Adrenal gland (tissue), 9 donors: ENCODE measurements at regions not wholly inside any gene's neighbourhood (a gene's known extent, or its start where the extent isn't known, plus 50 kb on each side); places are given as distances from the start of the nearest gene placed in this dataset.

Experiments
- DNase-seq, 7 donors: peaks; one replicate each; pipeline ENCODE4 v3.0.0-alpha.2; 2019 to 2020
- H3K27ac ChIP-seq, 5 donors: fragments of 200-600 bp; sonication (generic) in 4 of 5; 1 replicate in 3 of 5; 2 replicates in 2 of 5; pipeline versions ENCODE4 v1.5.1 to v1.8.0; 2016 to 2020; ENCODE audit warnings: mild to moderate bottlenecking in 1 of 5
- H3K27me3 ChIP-seq: fragments of 200-600 bp; 2 replicates; pipeline ENCODE4 v1.8.0; 2021
- H3K36me3 ChIP-seq, 2 donors: fragments of 200-600 bp; replicated peaks in 1 of 2; 1 replicate in 1 of 2; 2 replicates in 1 of 2; pipeline versions ENCODE4 v1.5.1 to v1.8.0; 2018 to 2022
- H3K4me1 ChIP-seq, 2 donors: fragments of 200-600 bp; replicated peaks in 1 of 2; 1 replicate in 1 of 2; 2 replicates in 1 of 2; pipeline versions ENCODE4 v1.5.1 to v1.8.0; 2018 to 2021
- H3K4me3 ChIP-seq, 4 donors: fragments of 200-600 bp; sonication (generic) in 3 of 4; one replicate each; pipeline ENCODE4 v1.5.1; 2016 to 2018
- H3K9me3 ChIP-seq, 3 donors: fragments of 200-600 bp; sonication (generic) in 1 of 3; replicated peaks in 1 of 3; 1 replicate in 2 of 3; 2 replicates in 1 of 3; pipeline versions ENCODE4 v1.5.1 to v1.8.0; 2016 to 2021
- CTCF ChIP-seq, 6 experiments: fragments of 450-650 bp in 4 of 6; fragments of 200-600 bp in 2 of 6; sonication (generic) in 1 of 6; IDR thresholded peaks; 1 replicate in 5 of 6; 2 replicates in 1 of 6; pipeline versions ENCODE4 v1.5.1 to v1.8.0; 2016 to 2021; ENCODE audit warnings: antibody characterized with exemption in 6 of 6, mild to moderate bottlenecking in 2 of 6, moderate library complexity in 1 of 6
- POLR2A ChIP-seq, 2 donors: fragments of 450-650 bp; IDR thresholded peaks; one replicate each; pipeline ENCODE4 v1.6.1; 2017; ENCODE audit warnings: antibody characterized with exemption in 2 of 2, mild to moderate bottlenecking in 2 of 2, moderate library complexity in 1 of 2
- WGBS, 4 donors: extraction: QIAGEN DNeasy Blood & Tissue Kit in 2 of 4; methylation state at CpG; one replicate each; pipeline versions ENCODE4 v1.1.5 to v1.1.7; 2013 to 2017; 5-methylcytosine and 5-hydroxymethylcytosine counted together
- intact Hi-C, 2 donors: fragments of 100-400 bp; cut with DNase I; formaldehyde crosslinking; loops; one replicate each; pipeline versions ENCODE4 v1.14.1 to v1.15.0; 2022 to 2023
- donor health status: healthy with polysubstance abuse.
- donor health status: Bipolar disorder and iron deficiency.
- donor health status: DM: yes; HTN: yes; CAD: no.
- donor health status: DM: no; HTN: no; CAD: no.
- donor health status: DM: no; HTN: no; CAD: no.

- TF ChIP-seq CTCF (IDR thresholded peaks at IDR 0.05) = no peak
- TF ChIP-seq POLR2A (IDR thresholded peaks at IDR 0.05) = no peak
- no peak overlapping the region for H3K27ac ChIP-seq
- H3K4me3 ChIP-seq = no peak overlapping the region
- peaks cover 7% of the 10 kb centered on the region for H3K27me3 ChIP-seq
- intact Hi-C loops = no loop called here
- 88 to 93% (median 92%) methylated on average over 3 of the region's 3 CpGs for WGBS, 4 donors
- no peaks in the 10 kb centered on the region for H3K36me3 ChIP-seq
- H3K4me1 ChIP-seq = no peaks in the 10 kb centered on the region
- H3K9me3 ChIP-seq = no peaks in the 10 kb centered on the region
- no peak for DNase-seq
These were observed 108.0 kb upstream of the PLPP4 start for GRCh38 chr10:120349069-120349468.

GRCh38 chr10:120355425-120355824 is 101.6 kb upstream of the PLPP4 start:
- Histone ChIP-seq H3K27ac (no peak overlapping the region), H3K4me1 (no peaks in the 10 kb centered on the region), H3K4me3 (no peak overlapping the region), H3K9me3 (no peaks in the 10 kb centered on the region), H3K27me3 (no peaks in the 10 kb centered on the region), H3K36me3 (no peaks in the 10 kb centered on the region)
- DNase-seq = no peak
- WGBS, 4 donors = 71 to 87% (median 77%) methylated on average over 2 of the region's 2 CpGs
- intact Hi-C loops = no loop called here
- TF ChIP-seq POLR2A (IDR thresholded peaks at IDR 0.05) (no peak), CTCF (IDR thresholded peaks at IDR 0.05) (no peak)

- WGBS, 4 donors = 50 to 58% (median 55%) methylated on average over 3 of the region's 3 CpGs
- no peak for TF ChIP-seq CTCF (IDR thresholded peaks at IDR 0.05)
- TF ChIP-seq POLR2A (IDR thresholded peaks at IDR 0.05) = no peak
- Histone ChIP-seq H3K4me3 (no peak overlapping the region), H3K27me3 (peaks cover 3% of the 10 kb centered on the region), H3K9me3 (no peaks in the 10 kb centered on the region), H3K36me3 (no peaks in the 10 kb centered on the region), H3K4me1 (no peaks in the 10 kb centered on the region), H3K27ac (no peak overlapping the region)
- intact Hi-C loops = no loop called here
- DNase-seq = no peak
These were observed 96.5 kb upstream of the PLPP4 start for GRCh38 chr10:120360571-120360970.

GRCh38 chr10:120365872-120366271 is 91.2 kb upstream of the PLPP4 start:
- Histone ChIP-seq H3K4me1 (no peaks in the 10 kb centered on the region), H3K27ac (no peak overlapping the region), H3K9me3 (no peaks in the 10 kb centered on the region), H3K4me3 (no peak overlapping the region), H3K36me3 (no peaks in the 10 kb centered on the region), H3K27me3 (peaks cover 3% of the 10 kb centered on the region)
- 71 to 77% (median 75%) methylated on average over 5 of the region's 5 CpGs for WGBS, 4 donors
- DNase-seq = no peak
- intact Hi-C loops = no loop called here
- TF ChIP-seq POLR2A (IDR thresholded peaks at IDR 0.05) = no peak
- TF ChIP-seq CTCF (IDR thresholded peaks at IDR 0.05) = no peak
